ENCODE measurements at regions not wholly inside any gene's neighbourhood (a gene's known extent, or its start where the extent isn't known, plus 50 kb on each side); places are given as distances from the start of the nearest gene placed in this dataset.
"Not testable (repeated sequence)": the region's sequence is repeated elsewhere in the genome, so short reads cannot be mapped to it uniquely, and the experiment has no call there.

- no peak for TF ChIP-seq PRDM10 (tag by site-specific recombination; IDR thresholded peaks at IDR 0.05)
- no peak for TF ChIP-seq ZNF776 (tag by site-specific recombination; IDR thresholded peaks at IDR 0.05; ENCODE audit: borderline replicate concordance)
- TF ChIP-seq ZSCAN30 (tag by site-specific recombination; IDR thresholded peaks at IDR 0.05) = no peak
- TF ChIP-seq, protein P1, sequence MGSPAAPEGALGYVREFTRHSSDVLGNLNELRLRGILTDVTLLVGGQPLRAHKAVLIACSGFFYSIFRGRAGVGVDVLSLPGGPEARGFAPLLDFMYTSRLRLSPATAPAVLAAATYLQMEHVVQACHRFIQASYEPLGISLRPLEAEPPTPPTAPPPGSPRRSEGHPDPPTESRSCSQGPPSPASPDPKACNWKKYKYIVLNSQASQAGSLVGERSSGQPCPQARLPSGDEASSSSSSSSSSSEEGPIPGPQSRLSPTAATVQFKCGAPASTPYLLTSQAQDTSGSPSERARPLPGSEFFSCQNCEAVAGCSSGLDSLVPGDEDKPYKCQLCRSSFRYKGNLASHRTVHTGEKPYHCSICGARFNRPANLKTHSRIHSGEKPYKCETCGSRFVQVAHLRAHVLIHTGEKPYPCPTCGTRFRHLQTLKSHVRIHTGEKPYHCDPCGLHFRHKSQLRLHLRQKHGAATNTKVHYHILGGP (tag by site-specific recombination; IDR thresholded peaks at IDR 0.05) = no peak
- TF ChIP-seq ZNF571 (tag by site-specific recombination; IDR thresholded peaks at IDR 0.05) = no peak
Measured at GRCh38 chr10:124150807-124151417, 57.5 kb upstream of the CHST15 start (continued).

DNA sequence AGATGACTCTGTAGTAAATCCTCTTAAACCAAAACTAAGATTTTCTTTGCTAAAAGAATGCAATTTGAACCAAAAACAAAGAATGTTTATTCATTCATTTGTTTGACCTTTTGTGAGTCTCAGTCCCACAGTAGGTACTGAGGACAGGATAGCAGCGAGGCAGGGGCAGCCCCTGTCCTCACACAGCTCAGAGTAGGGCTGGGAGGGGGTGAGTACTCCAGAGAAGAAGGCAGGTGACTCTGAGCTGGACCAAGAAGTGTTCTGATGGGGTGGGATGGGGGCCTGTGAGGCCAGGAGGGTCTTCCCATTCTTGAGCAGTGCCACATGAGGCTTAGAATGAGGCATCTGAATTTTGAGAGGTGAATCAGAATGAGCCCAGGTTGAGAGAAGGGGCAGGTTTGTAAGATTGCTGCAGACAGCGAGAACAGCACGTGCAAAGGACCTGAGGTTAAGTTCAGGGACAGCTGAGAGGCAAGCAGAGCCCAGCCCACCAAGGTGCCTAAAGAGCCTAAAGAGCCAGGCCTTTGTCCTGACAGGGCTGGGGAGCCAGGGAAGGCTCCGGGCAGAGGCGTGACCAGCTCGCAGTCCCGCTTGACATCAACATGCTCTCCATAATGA is 56.9 kb upstream of the CHST15 start:
- ChIA-PET POLR2A (no interaction called here), CTCF (interaction anchor here (1.4 kb wide), 1 partner anchor 25 kb away, joined by 4 read pairs; no protein-coding TSS in a partner anchor)
- no peak overlapping the region for H3K27ac ChIP-seq (ENCODE audit: extremely low read depth, low read depth, low read length)

GRCh38 chr10:124149189-124150042 is 56.0 kb upstream of the CHST15 start:
- no peaks in the 10 kb centered on the region for H3K36me3 ChIP-seq (ENCODE audit: control insufficient read depth in 2 of 2, insufficient read depth in 1 of 2, low read length in 2 of 2)
- ChIA-PET CTCF (interaction anchor here (0.5 kb wide), 1 partner anchor 277 kb away, joined by 3 read pairs; no protein-coding TSS in a partner anchor), POLR2A (no interaction called here)
- no peaks in the 10 kb centered on the region for H3K9me3 ChIP-seq (ENCODE audit: control insufficient read depth, insufficient read depth, low read depth, low read length)
- H3K4me1 ChIP-seq (ENCODE audit: control insufficient read depth, insufficient read depth, low read length) = no peaks in the 10 kb centered on the region; the same call in 1 of the 2 replicates
- TF ChIP-seq ZIC2 (tag by site-specific recombination; IDR thresholded peaks at IDR 0.05) = no peak
- no peak for TF ChIP-seq ZNF2 (tag by site-specific recombination; IDR thresholded peaks at IDR 0.05)
- 0 out of 2 replicates have a peak, but pooled peaks have one; percentile 13 for TF ChIP-seq SCRT2 (tag by site-specific recombination; IDR thresholded peaks at IDR 0.05)
- H3K27ac ChIP-seq (ENCODE audit: extremely low read depth, low read depth, low read length) = no peak overlapping the region
- H3K4me3 ChIP-seq (ENCODE audit: low read depth, low read length) = no peak overlapping the region

More for the DNA sequence above, 56.9 kb upstream of the CHST15 start:
- Histone ChIP-seq H3K9me3 (ENCODE audit: control insufficient read depth, insufficient read depth, low read depth, low read length) (no peaks in the 10 kb centered on the region), H3K36me3 (ENCODE audit: control insufficient read depth in 2 of 2, insufficient read depth in 1 of 2, low read length in 2 of 2) (no peaks in the 10 kb centered on the region), H3K4me1 (ENCODE audit: control insufficient read depth, insufficient read depth, low read length) (no peaks in the 10 kb centered on the region; the same call in 1 of the 2 replicates), H3K4me3 (ENCODE audit: low read depth, low read length) (no peak overlapping the region)
- TF ChIP-seq, protein P2, sequence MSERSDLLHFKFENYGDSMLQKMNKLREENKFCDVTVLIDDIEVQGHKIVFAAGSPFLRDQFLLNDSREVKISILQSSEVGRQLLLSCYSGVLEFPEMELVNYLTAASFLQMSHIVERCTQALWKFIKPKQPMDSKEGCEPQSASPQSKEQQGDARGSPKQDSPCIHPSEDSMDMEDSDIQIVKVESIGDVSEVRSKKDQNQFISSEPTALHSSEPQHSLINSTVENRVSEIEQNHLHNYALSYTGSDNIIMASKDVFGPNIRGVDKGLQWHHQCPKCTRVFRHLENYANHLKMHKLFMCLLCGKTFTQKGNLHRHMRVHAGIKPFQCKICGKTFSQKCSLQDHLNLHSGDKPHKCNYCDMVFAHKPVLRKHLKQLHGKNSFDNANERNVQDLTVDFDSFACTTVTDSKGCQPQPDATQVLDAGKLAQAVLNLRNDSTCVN (tag by site-specific recombination; optimal IDR thresholded peaks at IDR 0.05) = no peak
- TF ChIP-seq, protein P3, sequence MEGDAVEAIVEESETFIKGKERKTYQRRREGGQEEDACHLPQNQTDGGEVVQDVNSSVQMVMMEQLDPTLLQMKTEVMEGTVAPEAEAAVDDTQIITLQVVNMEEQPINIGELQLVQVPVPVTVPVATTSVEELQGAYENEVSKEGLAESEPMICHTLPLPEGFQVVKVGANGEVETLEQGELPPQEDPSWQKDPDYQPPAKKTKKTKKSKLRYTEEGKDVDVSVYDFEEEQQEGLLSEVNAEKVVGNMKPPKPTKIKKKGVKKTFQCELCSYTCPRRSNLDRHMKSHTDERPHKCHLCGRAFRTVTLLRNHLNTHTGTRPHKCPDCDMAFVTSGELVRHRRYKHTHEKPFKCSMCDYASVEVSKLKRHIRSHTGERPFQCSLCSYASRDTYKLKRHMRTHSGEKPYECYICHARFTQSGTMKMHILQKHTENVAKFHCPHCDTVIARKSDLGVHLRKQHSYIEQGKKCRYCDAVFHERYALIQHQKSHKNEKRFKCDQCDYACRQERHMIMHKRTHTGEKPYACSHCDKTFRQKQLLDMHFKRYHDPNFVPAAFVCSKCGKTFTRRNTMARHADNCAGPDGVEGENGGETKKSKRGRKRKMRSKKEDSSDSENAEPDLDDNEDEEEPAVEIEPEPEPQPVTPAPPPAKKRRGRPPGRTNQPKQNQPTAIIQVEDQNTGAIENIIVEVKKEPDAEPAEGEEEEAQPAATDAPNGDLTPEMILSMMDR (tag by site-specific recombination; IDR thresholded peaks at IDR 0.05) = no peak
- TF ChIP-seq ZNF561 (tag by site-specific recombination; IDR thresholded peaks at IDR 0.05; ENCODE audit: borderline replicate concordance) (no peak), ZNF292 (tag by site-specific recombination; IDR thresholded peaks at IDR 0.05; ENCODE audit: borderline replicate concordance, low read depth) (no peak), ZNF623 (tag by site-specific recombination; IDR thresholded peaks at IDR 0.05) (peak; percentile 87), SALL2 (tag by site-specific recombination; IDR thresholded peaks at IDR 0.05; ENCODE audit: borderline replicate concordance) (no peak), HOXC10 (CRISPR knock-in tag; IDR thresholded peaks at IDR 0.05) (no peak)

DNA sequence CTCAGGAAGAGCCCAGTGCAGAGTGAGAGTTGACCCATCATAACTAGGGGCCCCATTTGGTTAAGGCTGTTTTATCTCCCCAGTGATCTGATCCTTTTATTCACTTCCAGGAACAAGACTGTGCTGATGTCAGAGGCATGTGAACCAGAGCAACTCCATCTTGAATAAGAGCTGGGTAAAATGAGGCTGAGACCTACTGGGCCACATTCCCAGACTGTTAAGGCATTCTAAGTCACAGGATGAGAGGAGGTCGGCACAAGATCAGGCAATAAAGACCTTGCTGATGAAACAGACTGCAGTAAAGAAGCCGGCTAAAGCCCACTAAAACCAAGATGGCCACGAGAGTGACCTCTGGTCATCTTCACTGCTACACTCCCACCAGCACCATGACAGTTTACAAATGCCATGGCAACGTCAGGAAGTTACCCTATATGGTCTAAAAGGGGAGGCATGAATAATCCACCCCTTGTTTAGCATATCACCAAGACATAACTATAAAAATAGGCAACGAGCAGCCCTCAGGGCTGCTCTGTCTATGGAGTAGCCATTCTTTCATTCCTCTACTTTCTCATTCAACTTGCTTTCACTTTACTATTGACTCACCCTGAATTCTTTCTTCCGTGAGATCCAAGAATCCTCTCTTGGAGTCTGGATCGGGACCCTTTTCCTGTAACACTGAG is 55.3 kb upstream of the CHST15 start:
- H3K36me3 ChIP-seq (ENCODE audit: control insufficient read depth in 2 of 2, insufficient read depth in 1 of 2, low read length in 2 of 2); CTCF ChIA-PET; H3K9me3 ChIP-seq (ENCODE audit: control insufficient read depth, insufficient read depth, low read depth, low read length); POLR2A ChIA-PET; H3K4me3 ChIP-seq (ENCODE audit: low read depth, low read length); H3K27ac ChIP-seq (ENCODE audit: extremely low read depth, low read depth, low read length); H3K4me1 ChIP-seq (ENCODE audit: control insufficient read depth, insufficient read depth, low read length): not testable (repeated sequence)

Measured in HEK293 (cell line).